HG02763 (cell line): ENCODE measurements at regions not wholly inside any gene's neighbourhood (a gene's known extent, or its start where the extent isn't known, plus 50 kb on each side); places are given as distances from the start of the nearest gene placed in this dataset.
"Not testable (repeated sequence)": the region's sequence is repeated elsewhere in the genome, so short reads cannot be mapped to it uniquely, and the experiment has no call there.

Source experiments
- ATAC-seq: cut with Tn5 transposase; IDR thresholded peaks from one replicate; pipeline ENCODE4 v1.9.1; 2021; ENCODE audit warnings: mild to moderate bottlenecking, moderate library complexity; ENCODE audit not compliant: unreplicated experiment

GRCh38 chr4:81375745-81376144, 96.0 kb downstream of the RASGEF1B start:
- ATAC-seq: no peak

GRCh38 chr4:81369886-81370285, 101.8 kb downstream of the RASGEF1B start:
- ATAC-seq: no peak

- ATAC-seq: no peak
These were observed 104.9 kb downstream of the RASGEF1B start for GRCh38 chr4:81366779-81367178.

GRCh38 chr4:81360737-81361136, 111.0 kb downstream of the RASGEF1B start:
- ATAC-seq: no peak

- no peak for ATAC-seq
These were observed 112.5 kb downstream of the RASGEF1B start for GRCh38 chr4:81359207-81359606.

- no peak for ATAC-seq
These were observed 113.6 kb downstream of the RASGEF1B start for GRCh38 chr4:81358154-81358553.

- ATAC-seq: no peak
These were observed 115.1 kb downstream of the RASGEF1B start for GRCh38 chr4:81356621-81357020.

GRCh38 chr4:81355136-81355535, 116.6 kb downstream of the RASGEF1B start:
- ATAC-seq: no peak

GRCh38 chr4:81353861-81354260, 117.8 kb downstream of the RASGEF1B start:
- ATAC-seq: no peak

GRCh38 chr4:81352446-81352835, 119.3 kb downstream of the RASGEF1B start:
- ATAC-seq: no peak

- ATAC-seq: peak; percentile 85
These were observed 119.9 kb downstream of the RASGEF1B start for GRCh38 chr4:81351654-81352445.

- ATAC-seq: no peak
These were observed 121.7 kb downstream of the RASGEF1B start for GRCh38 chr4:81350040-81350439.

- no peak for ATAC-seq
These were observed 123.0 kb downstream of the RASGEF1B start for GRCh38 chr4:81348778-81349094.

GRCh38 chr4:81348086-81348777, 123.5 kb downstream of the RASGEF1B start:
- no peak for ATAC-seq

- ATAC-seq: no peak
These were observed 125.0 kb downstream of the RASGEF1B start for GRCh38 chr4:81346719-81347118.

GRCh38 chr4:81343536-81343935, 128.2 kb downstream of the RASGEF1B start:
- no peak for ATAC-seq

- no peak for ATAC-seq
These were observed 128.0 kb upstream of the PRKG2 start for GRCh38 chr4:81343046-81343445.

GRCh38 chr4:81337211-81337610, 122.2 kb upstream of the PRKG2 start:
- no peak for ATAC-seq

GRCh38 chr4:81335122-81335912, 120.3 kb upstream of the PRKG2 start:
- ATAC-seq: no peak

GRCh38 chr4:81330018-81330417, 115.0 kb upstream of the PRKG2 start:
- no peak for ATAC-seq

- no peak for ATAC-seq
These were observed 111.6 kb upstream of the PRKG2 start for GRCh38 chr4:81326581-81326980.

- not testable (repeated sequence) for ATAC-seq
These were observed 109.6 kb upstream of the PRKG2 start for GRCh38 chr4:81324594-81324993.
